Mesenchymal stem cell (in vitro differentiated cells and primary cell): ENCODE measurements at regions not wholly inside any gene's neighbourhood (a gene's known extent, or its start where the extent isn't known, plus 50 kb on each side); places are given as distances from the start of the nearest gene placed in this dataset.
A peak's percentile ranks its signal among the peaks of the same experiment; 100 is the strongest.

Experiments used
- DNase-seq: peaks from one replicate; pipeline ENCODE4 v3.0.0-alpha.2; 2013
- H2AFZ ChIP-seq: one replicate; pipeline ENCODE4 v1.6.1; 2013; ENCODE audit warnings: low read depth, mild to moderate bottlenecking, control low read depth, inconsistent platforms, low read length, moderate library complexity
- H2AK5ac ChIP-seq: 2 replicates; pipeline ENCODE4 v1.6.1; 2013; ENCODE audit warnings: low read length, moderate library complexity, mild to moderate bottlenecking, inconsistent platforms; ENCODE audit not compliant: severe bottlenecking
- H2BK120ac ChIP-seq: one replicate; pipeline ENCODE4 v1.6.1; 2013; ENCODE audit warnings: low read depth, mild to moderate bottlenecking, inconsistent platforms, low read length, moderate library complexity
- H2BK12ac ChIP-seq, 2 experiments: one replicate each; pipeline ENCODE4 v1.6.1; 2013; ENCODE audit warnings: inconsistent platforms in 2 of 2, low read length in 2 of 2, mild to moderate bottlenecking in 2 of 2, moderate library complexity in 2 of 2, control low read depth in 1 of 2
- H2BK15ac ChIP-seq: one replicate; pipeline ENCODE4 v1.6.1; 2013; ENCODE audit warnings: mild to moderate bottlenecking, low read depth, inconsistent platforms; ENCODE audit not compliant: poor library complexity, severe bottlenecking
- H2BK5ac ChIP-seq: 2 replicates; pipeline ENCODE4 v1.6.1; 2013; ENCODE audit warnings: low read depth, mild to moderate bottlenecking, low read length, control low read depth, inconsistent platforms; ENCODE audit not compliant: poor library complexity, severe bottlenecking
- H3K14ac ChIP-seq, 2 experiments: one replicate each; pipeline ENCODE4 v1.6.1; 2013; ENCODE audit warnings: inconsistent platforms in 2 of 2, low read length in 2 of 2, control low read depth in 1 of 2, mild to moderate bottlenecking in 1 of 2, moderate library complexity in 1 of 2
- H3K18ac ChIP-seq, 2 experiments: one replicate each; pipeline ENCODE4 v1.6.1; 2013; ENCODE audit warnings: inconsistent platforms in 2 of 2, low read length in 2 of 2, control low read depth in 1 of 2, low read depth in 1 of 2, mild to moderate bottlenecking in 1 of 2
- H3K23ac ChIP-seq, 2 experiments: one replicate each; pipeline ENCODE4 v1.6.1; 2013; ENCODE audit warnings: inconsistent platforms in 2 of 2, low read length in 2 of 2, mild to moderate bottlenecking in 2 of 2, moderate library complexity in 2 of 2, control low read depth in 1 of 2
- H3K27ac ChIP-seq: 2 replicates; pipeline ENCODE4 v1.5.1; 2013; ENCODE audit warnings: mild to moderate bottlenecking, moderate library complexity, low read length, control low read depth, inconsistent platforms; ENCODE audit not compliant: poor library complexity, severe bottlenecking
- H3K27me3 ChIP-seq, 2 experiments: 2 replicates each; pipeline versions ENCODE4 v1.6.1 to v1.7.0; 2013; ENCODE audit warnings: low read length in 2 of 2, mild to moderate bottlenecking in 2 of 2, moderate library complexity in 2 of 2, control low read depth in 1 of 2, inconsistent platforms in 1 of 2; ENCODE audit not compliant: control insufficient read depth in 1 of 2, insufficient read depth in 1 of 2
- H3K36me3 ChIP-seq, 2 experiments: 2 replicates each; pipeline versions ENCODE4 v1.6.1 to v1.7.0; 2013; ENCODE audit warnings: low read length in 2 of 2, control low read depth in 1 of 2, inconsistent platforms in 1 of 2, low read depth in 1 of 2, mild to moderate bottlenecking in 1 of 2; ENCODE audit not compliant: insufficient read depth in 2 of 2, control insufficient read depth in 1 of 2
- H3K4ac ChIP-seq, 2 experiments: one replicate each; pipeline ENCODE4 v1.6.1; 2013; ENCODE audit warnings: inconsistent platforms in 2 of 2, low read length in 2 of 2, mild to moderate bottlenecking in 2 of 2, moderate library complexity in 2 of 2, control low read depth in 1 of 2, low read depth in 1 of 2
- H3K4me1 ChIP-seq: 2 replicates; pipeline ENCODE4 v1.6.1; 2013; ENCODE audit warnings: low read depth, low read length, control low read depth; ENCODE audit not compliant: control insufficient read depth, insufficient read depth
- H3K4me2 ChIP-seq: 2 replicates; pipeline ENCODE4 v1.6.1; 2013; ENCODE audit warnings: low read length, mild to moderate bottlenecking, inconsistent platforms; ENCODE audit not compliant: poor library complexity, severe bottlenecking
- H3K4me3 ChIP-seq, 2 experiments: 2 replicates each; pipeline versions ENCODE4 v1.5.1 to v1.7.0; 2013; ENCODE audit warnings: low read length in 2 of 2, mild to moderate bottlenecking in 2 of 2, control low read depth in 1 of 2, low read depth in 1 of 2; ENCODE audit not compliant: insufficient read depth in 1 of 2
- H3K79me1 ChIP-seq: replicated peaks from 2 replicates; pipeline ENCODE4 v1.6.1; 2013; ENCODE audit warnings: mild to moderate bottlenecking, control low read depth, low read length, inconsistent platforms; ENCODE audit not compliant: poor library complexity, severe bottlenecking
- H3K9ac ChIP-seq: 2 replicates; pipeline ENCODE4 v1.7.0; 2013; ENCODE audit warnings: mild to moderate bottlenecking, low read length, moderate library complexity
- H3K9me3 ChIP-seq: 2 replicates; pipeline ENCODE4 v1.7.0; 2013; ENCODE audit warnings: mild to moderate bottlenecking, low read length; ENCODE audit not compliant: control insufficient read depth
- H4K8ac ChIP-seq: one replicate; pipeline ENCODE4 v1.6.1; 2013; ENCODE audit warnings: inconsistent platforms, mild to moderate bottlenecking, low read length, moderate library complexity
- H4K91ac ChIP-seq: one replicate; pipeline ENCODE4 v1.6.1; 2013; ENCODE audit warnings: mild to moderate bottlenecking, low read length, inconsistent platforms
- WGBS: methylation state at CpG from one replicate; pipeline ENCODE4 v1.1.7; 2013; ENCODE audit warnings: mixed read lengths; 5-methylcytosine and 5-hydroxymethylcytosine counted together

- no peak overlapping the region for H4K8ac ChIP-seq
- no peaks in the 10 kb centered on the region for H3K27me3 ChIP-seq
- H2BK12ac ChIP-seq, result no peak overlapping the region
- no peak overlapping the region for H2BK5ac ChIP-seq
- peaks cover 42% of the 10 kb centered on the region for H3K4me1 ChIP-seq
- H3K14ac ChIP-seq, result no peak overlapping the region
- DNase-seq, result no peak
- H2BK15ac ChIP-seq, result no peak overlapping the region
- no peak overlapping the region for H2BK120ac ChIP-seq
- H3K18ac ChIP-seq, result no peak overlapping the region
- H3K4me2 ChIP-seq, result no peak overlapping the region
- no peak overlapping the region for H3K4me3 ChIP-seq
- no peak overlapping the region for H3K23ac ChIP-seq
- H3K79me1 ChIP-seq, result no peaks in the 10 kb centered on the region
- H2AFZ ChIP-seq, result no peak overlapping the region
- H3K9ac ChIP-seq, result no peak overlapping the region
- H3K36me3 ChIP-seq, result no peaks in the 10 kb centered on the region
- no peak overlapping the region for H3K4ac ChIP-seq
- H2AK5ac ChIP-seq, result no peak overlapping the region
- peaks cover 10% of the 10 kb centered on the region for H3K9me3 ChIP-seq
- H4K91ac ChIP-seq, result no peak overlapping the region
- no peak overlapping the region for H3K27ac ChIP-seq
Measured at GRCh38 chr17:83147280-83147679, 67.9 kb downstream of the METRNL start.

GRCh38 chr17:83148317-83149028, 69.1 kb downstream of the METRNL start:
- Histone ChIP-seq H2BK120ac (no peak overlapping the region), H3K79me1 (no peaks in the 10 kb centered on the region), H3K18ac (no peak overlapping the region), H2AFZ (no peak overlapping the region), H2BK12ac (no peak overlapping the region), H2BK15ac (no peak overlapping the region), H2AK5ac (no peak overlapping the region), H3K4ac (no peak overlapping the region), H3K36me3 (no peaks in the 10 kb centered on the region), H3K27me3 (no peaks in the 10 kb centered on the region), H3K4me1 (peaks cover 50% of the 10 kb centered on the region), H4K91ac (no peak overlapping the region), H3K23ac (no peak overlapping the region), H4K8ac (no peak overlapping the region), H3K14ac (no peak overlapping the region), H3K27ac (no peak overlapping the region), H3K4me3 (no peak overlapping the region), H2BK5ac (no peak overlapping the region), H3K4me2 (no peak overlapping the region), H3K9me3 (no peaks in the 10 kb centered on the region), H3K9ac (no peak overlapping the region)
- no peak for DNase-seq
- 75% methylated on average over 16 of the region's 17 CpGs for WGBS

- WGBS, result 76% methylated on average over 5 of the region's 9 CpGs
- H3K4me2 ChIP-seq, result no peak overlapping the region
- no peak overlapping the region for H2BK12ac ChIP-seq
Measured at GRCh38 chr17:83149029-83149725, 69.8 kb downstream of the METRNL start.

GRCh38 chr17:83149761-83150251, 70.4 kb downstream of the METRNL start:
- no peak overlapping the region for H3K14ac ChIP-seq

More at GRCh38 chr17:83149029-83149725, 69.8 kb downstream of the METRNL start:
- no peak overlapping the region for H3K14ac ChIP-seq
- no peaks in the 10 kb centered on the region for H3K27me3 ChIP-seq
- no peak overlapping the region for H4K8ac ChIP-seq
- peak overlapping the region; percentile 20 for H4K91ac ChIP-seq
- H3K18ac ChIP-seq, result no peak overlapping the region
- no peak overlapping the region for H3K9ac ChIP-seq
- no peak for DNase-seq
- H2BK5ac ChIP-seq, result no peak overlapping the region
- peaks cover 54% of the 10 kb centered on the region for H3K4me1 ChIP-seq
- H3K27ac ChIP-seq, result no peak overlapping the region
- H3K9me3 ChIP-seq, result no peaks in the 10 kb centered on the region
- no peak overlapping the region for H2AK5ac ChIP-seq
- no peaks in the 10 kb centered on the region for H3K79me1 ChIP-seq
- no peak overlapping the region for H3K4me3 ChIP-seq
- no peak overlapping the region for H2BK15ac ChIP-seq
- no peak overlapping the region for H2AFZ ChIP-seq
- no peak overlapping the region for H3K23ac ChIP-seq
- H3K36me3 ChIP-seq, result no peaks in the 10 kb centered on the region
- no peak overlapping the region for H3K4ac ChIP-seq
- no peak overlapping the region for H2BK120ac ChIP-seq

More at GRCh38 chr17:83149761-83150251, 70.4 kb downstream of the METRNL start:
- H2AFZ ChIP-seq, result no peak overlapping the region
- no peak overlapping the region for H3K9ac ChIP-seq
- H3K27me3 ChIP-seq, result no peaks in the 10 kb centered on the region
- H4K91ac ChIP-seq, result no peak overlapping the region
- peaks cover 51% of the 10 kb centered on the region for H3K4me1 ChIP-seq
- peak overlapping the region; percentile 86 for H2AK5ac ChIP-seq
- H2BK15ac ChIP-seq, result no peak overlapping the region
- no peaks in the 10 kb centered on the region for H3K36me3 ChIP-seq
- no peaks in the 10 kb centered on the region for H3K9me3 ChIP-seq
- no peak overlapping the region for H3K18ac ChIP-seq
- H3K4me3 ChIP-seq, result no peak overlapping the region
- H3K23ac ChIP-seq, result no peak overlapping the region
- no peak overlapping the region for H4K8ac ChIP-seq
- no peak overlapping the region for H3K4ac ChIP-seq
- H3K27ac ChIP-seq, result no peak overlapping the region
- H3K4me2 ChIP-seq, result no peak overlapping the region
- DNase-seq, result no peak
- peak overlapping the region; percentile 11 for H2BK5ac ChIP-seq
- H3K79me1 ChIP-seq, result no peaks in the 10 kb centered on the region
- H2BK120ac ChIP-seq, result no peak overlapping the region
- H2BK12ac ChIP-seq, result no peak overlapping the region
- 77% methylated on average over 15 of the region's 15 CpGs for WGBS
